GM12875 (cell line): ENCODE measurements at regions not wholly inside any gene's neighbourhood (a gene's known extent, or its start where the extent isn't known, plus 50 kb on each side); places are given as distances from the start of the nearest gene placed in this dataset.

Source experiments
- H3K4me3 ChIP-seq: one replicate; pipeline ENCODE4 v1.5.1; 2011; ENCODE audit warnings: low read depth, low read length, control low read depth
- TF ChIP-seq, protein P1 (sequence below): IDR thresholded peaks from 2 replicates; pipeline ENCODE4 v1.5.1; 2011; ENCODE audit warnings: low read depth, mild to moderate bottlenecking, control low read depth, inconsistent platforms, low read length, moderate library complexity, borderline replicate concordance; ENCODE audit not compliant: insufficient read depth

DNA sequence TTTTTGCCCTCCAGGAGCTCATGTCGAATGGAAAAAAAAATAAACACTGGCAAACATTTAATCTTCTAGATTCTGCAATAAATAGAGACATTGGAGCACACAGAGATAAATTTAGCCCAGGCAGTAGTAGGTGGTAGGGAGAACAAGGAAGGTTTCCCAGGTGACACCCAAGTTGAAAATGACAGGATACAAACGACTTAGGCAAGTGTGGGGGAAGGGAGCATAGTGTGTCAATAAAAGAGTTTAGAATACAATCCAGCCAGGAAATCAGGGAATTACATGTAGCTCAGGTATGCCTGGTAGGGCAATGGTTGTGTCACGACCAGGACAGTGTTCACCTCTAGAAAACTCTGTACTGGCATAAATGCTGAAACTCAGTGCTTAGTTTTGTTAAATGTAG is 364.6 kb upstream of the AGTR1 start:
- TF ChIP-seq, protein P1, sequence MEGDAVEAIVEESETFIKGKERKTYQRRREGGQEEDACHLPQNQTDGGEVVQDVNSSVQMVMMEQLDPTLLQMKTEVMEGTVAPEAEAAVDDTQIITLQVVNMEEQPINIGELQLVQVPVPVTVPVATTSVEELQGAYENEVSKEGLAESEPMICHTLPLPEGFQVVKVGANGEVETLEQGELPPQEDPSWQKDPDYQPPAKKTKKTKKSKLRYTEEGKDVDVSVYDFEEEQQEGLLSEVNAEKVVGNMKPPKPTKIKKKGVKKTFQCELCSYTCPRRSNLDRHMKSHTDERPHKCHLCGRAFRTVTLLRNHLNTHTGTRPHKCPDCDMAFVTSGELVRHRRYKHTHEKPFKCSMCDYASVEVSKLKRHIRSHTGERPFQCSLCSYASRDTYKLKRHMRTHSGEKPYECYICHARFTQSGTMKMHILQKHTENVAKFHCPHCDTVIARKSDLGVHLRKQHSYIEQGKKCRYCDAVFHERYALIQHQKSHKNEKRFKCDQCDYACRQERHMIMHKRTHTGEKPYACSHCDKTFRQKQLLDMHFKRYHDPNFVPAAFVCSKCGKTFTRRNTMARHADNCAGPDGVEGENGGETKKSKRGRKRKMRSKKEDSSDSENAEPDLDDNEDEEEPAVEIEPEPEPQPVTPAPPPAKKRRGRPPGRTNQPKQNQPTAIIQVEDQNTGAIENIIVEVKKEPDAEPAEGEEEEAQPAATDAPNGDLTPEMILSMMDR = no peak

DNA sequence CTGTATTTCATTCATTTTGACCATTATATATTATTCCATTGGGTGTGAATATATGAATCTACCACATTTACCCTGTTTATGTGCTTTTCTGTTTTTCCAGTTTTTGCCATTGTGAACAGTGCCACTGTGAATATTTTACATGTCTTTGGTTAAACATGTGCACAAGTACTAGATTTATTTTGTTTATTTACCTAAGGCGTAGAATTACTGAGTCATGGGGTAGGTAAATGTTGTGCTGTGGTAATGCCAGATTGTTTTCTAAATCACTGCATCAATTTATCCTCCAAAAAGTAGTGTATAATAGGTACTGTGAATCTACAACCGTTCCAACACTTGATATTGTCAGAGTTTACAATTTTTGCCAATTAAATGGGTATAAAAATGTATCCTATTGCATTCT is 362.1 kb upstream of the AGTR1 start:
- no peak overlapping the region for H3K4me3 ChIP-seq
- TF ChIP-seq, protein P1 = no peak

More for the DNA sequence above, 364.6 kb upstream of the AGTR1 start:
- no peak overlapping the region for H3K4me3 ChIP-seq

DNA sequence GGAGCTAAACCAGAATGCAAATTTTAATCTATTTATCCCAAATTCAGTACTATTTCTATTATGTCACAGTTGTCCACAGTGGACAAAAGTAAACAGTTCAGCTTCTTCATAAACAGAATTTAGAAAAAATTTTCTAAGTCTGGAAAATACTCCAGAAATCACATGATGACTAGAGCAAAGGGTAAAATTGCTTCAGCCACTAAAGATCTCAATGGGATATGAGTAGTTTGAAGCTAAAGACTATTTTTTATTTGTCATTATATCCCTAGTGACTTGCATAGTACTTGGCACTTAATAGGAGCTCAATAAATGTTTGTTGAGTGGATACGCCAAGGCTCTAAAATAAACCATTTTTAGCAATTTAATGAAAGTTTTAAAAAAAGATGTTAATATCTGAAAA is 354.3 kb upstream of the AGTR1 start:
- H3K4me3 ChIP-seq = no peak overlapping the region
- TF ChIP-seq, protein P1 = no peak

DNA sequence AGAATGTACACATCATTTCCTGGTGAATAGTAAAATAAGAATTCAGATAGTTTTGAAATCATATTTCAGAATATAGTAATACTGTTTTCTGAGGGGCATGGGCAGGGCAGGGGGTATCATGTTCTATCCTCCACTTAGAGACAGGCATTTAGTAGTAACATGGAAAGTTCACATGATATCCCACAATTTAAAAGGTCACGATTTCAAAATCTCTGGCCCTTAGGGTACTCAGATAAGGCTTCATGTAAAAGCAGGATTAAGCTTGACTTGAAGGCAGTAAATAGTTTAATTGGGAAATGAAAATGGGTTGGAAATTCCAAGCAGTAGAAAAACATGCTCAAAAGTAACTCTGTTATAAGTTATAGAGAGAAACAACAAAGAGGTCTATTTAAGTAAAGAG is 353.2 kb upstream of the AGTR1 start:
- TF ChIP-seq, protein P1 = no peak
- H3K4me3 ChIP-seq = no peak overlapping the region

DNA sequence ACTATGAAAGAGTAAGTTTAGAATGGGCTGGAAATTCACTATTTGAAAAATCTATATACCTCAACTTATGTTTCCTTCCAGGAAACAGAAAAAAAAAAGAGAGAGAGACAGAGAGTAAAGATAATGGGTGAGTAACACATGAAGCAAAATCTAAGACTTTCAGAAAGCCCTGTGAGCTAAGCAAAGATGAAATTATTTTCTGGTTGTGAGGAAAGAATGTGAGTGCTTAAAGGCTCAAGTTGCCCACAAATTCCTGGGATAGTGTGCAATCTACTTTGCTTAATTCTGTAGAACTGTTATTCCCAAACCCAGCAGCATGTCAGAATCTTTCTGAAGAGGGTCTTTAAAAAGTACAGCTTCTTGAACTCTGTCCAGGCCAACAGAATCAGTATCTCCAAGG is 337.7 kb upstream of the AGTR1 start:
- TF ChIP-seq, protein P1 = no peak
- H3K4me3 ChIP-seq = no peak overlapping the region

DNA sequence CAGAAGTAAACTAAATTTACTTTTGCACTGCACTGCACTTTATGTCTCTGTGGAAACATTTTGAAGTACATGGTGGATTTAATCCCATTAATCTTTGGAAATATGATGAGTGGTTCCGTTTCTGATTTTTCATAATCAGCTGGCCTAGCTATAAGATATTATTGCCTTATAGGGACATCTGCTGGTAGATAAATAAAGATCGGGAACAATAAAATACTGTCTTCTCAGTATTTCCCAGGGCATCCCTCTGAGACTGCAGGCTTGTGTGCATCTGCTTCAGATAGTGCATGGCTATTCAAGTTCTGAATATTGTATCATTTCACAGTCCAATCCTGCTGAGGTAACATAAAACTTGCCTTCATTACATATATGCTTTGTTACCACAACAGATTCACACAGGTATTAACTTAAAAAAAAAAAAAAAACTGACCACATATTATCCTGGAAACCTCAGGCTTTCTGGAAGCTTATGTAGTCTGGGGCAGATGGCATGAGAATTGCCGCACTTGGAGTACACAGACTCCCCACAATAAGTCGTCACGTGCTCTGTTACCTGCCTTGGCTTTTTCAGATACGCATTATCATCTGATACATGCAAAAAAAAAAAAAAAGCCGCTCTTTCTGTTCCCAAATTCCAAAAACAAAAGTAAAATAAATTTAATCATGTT is 330.8 kb upstream of the AGTR1 start:
- H3K4me3 ChIP-seq = no peak overlapping the region
- TF ChIP-seq, protein P1 = no peak

DNA sequence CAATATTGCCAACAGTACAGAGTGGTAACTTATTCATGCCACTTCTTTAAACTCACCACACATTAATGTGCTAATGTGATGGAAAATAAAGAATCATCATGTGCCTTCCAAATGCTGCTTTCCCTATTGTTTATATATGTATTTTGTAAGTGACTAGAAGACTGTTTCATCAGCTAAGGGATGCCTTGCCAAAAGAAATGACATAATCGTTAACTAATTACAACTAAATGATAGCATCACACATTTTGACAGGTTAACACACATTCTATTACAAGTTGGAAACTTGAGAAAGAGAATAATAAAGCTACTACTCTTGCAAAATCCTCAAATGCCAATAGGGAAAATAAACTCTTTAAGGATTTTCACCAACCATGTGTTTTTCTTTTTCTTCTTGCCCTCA is 329.9 kb upstream of the AGTR1 start:
- no peak overlapping the region for H3K4me3 ChIP-seq

More for the DNA sequence above, 329.9 kb upstream of the AGTR1 start:
- TF ChIP-seq, protein P1 = no peak
